ENCODE measurements at regions not wholly inside any gene's neighbourhood (a gene's known extent, or its start where the extent isn't known, plus 50 kb on each side); places are given as distances from the start of the nearest gene placed in this dataset.

GRCh38 chr12:124497039-124497438 is 70.4 kb downstream of the NCOR2 start:
- H3K4me3 Mint-ChIP-seq = no peak overlapping the region
- no peaks in the 10 kb centered on the region for H3K9me3 Mint-ChIP-seq
- no peak overlapping the region for H3K27ac Mint-ChIP-seq
- H3K36me3 Mint-ChIP-seq = no peaks in the 10 kb centered on the region
- H3K4me1 Mint-ChIP-seq = peaks cover 26 to 41% (median 41%) of the 10 kb centered on the region in 3 donors
- H3K27me3 Mint-ChIP-seq = no peaks in the 10 kb centered on the region

DNA sequence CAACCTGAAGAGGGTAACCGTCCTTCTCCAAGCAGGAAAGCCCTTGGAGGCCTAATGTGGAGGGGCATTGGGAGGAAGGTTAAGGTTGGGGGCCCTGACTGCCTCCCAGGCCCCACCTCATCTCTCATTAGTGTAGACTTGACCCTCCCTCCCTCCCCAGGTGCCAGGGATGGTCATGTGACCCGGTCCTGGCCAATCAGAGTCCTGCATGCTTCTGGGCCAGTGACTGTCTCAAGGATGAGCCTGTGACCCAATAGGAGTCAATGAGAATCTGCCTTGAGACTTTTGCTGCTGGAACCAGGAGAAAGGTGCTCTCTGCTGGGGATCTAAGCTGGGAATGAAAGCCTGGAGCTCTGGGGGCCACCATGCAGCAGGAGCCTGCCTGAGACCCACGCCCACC is 70.8 kb downstream of the NCOR2 start:
- Mint-ChIP-seq H3K27ac (no peak overlapping the region), H3K4me3 (no peak overlapping the region)

GRCh38 chr12:124495194-124495983 is 72.0 kb downstream of the NCOR2 start:
- H3K4me3 Mint-ChIP-seq = peak overlapping the region in 1 of 4 donors; percentile 39
- peak overlapping the region in 1 of 3 donors; percentile 81 for H3K27ac Mint-ChIP-seq

More for the DNA sequence above, 70.8 kb downstream of the NCOR2 start:
- no peaks in the 10 kb centered on the region for H3K36me3 Mint-ChIP-seq
- H3K4me1 Mint-ChIP-seq = peaks cover 26 to 44% (median 40%) of the 10 kb centered on the region in 3 donors
- H3K9me3 Mint-ChIP-seq = no peaks in the 10 kb centered on the region
- no peaks in the 10 kb centered on the region for H3K27me3 Mint-ChIP-seq

DNA sequence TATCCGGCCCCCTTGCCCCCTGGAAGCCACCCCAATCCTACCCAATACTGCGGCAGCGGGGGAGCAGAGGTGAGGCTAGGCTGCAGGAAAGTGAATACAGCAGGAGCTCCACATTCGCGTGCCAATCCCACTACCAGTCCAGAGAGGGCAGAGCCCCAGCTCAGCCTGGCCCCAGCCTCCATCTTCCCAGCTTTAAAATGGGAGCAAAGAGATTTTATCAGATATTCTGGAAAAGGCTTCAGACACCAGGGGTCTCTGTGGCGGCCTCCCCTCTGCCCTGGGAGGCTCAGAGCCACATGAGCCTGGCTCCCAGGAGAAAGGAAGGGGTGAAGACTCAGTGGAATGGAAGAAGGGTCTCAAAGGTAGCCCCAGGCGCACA is 72.7 kb downstream of the NCOR2 start:
- Mint-ChIP-seq H3K9me3 (no peaks in the 10 kb centered on the region), H3K27me3 (no peaks in the 10 kb centered on the region), H3K36me3 (peaks cover 2% of the 10 kb centered on the region), H3K27ac (peak overlapping the region in 1 of 3 donors; percentile 81), H3K4me3 (peak overlapping the region in 1 of 4 donors; percentile 79), H3K4me1 (peaks cover 28 to 48% (median 40%) of the 10 kb centered on the region in 3 donors)

More at GRCh38 chr12:124495194-124495983, 72.0 kb downstream of the NCOR2 start:
- H3K4me1 Mint-ChIP-seq = peaks cover 26 to 48% (median 40%) of the 10 kb centered on the region in 3 donors
- no peaks in the 10 kb centered on the region for H3K9me3 Mint-ChIP-seq
- no peaks in the 10 kb centered on the region for H3K27me3 Mint-ChIP-seq
- H3K36me3 Mint-ChIP-seq = no peaks in the 10 kb centered on the region

- peaks cover 2% of the 10 kb centered on the region for H3K36me3 Mint-ChIP-seq
- H3K27ac Mint-ChIP-seq = peak overlapping the region; percentile 30 to 87 (median 81)
- H3K4me3 Mint-ChIP-seq = peak overlapping the region in 3 of 4 donors; percentile 55 to 92 (median 79)
- no peaks in the 10 kb centered on the region for H3K9me3 Mint-ChIP-seq
- H3K27me3 Mint-ChIP-seq = no peaks in the 10 kb centered on the region
- peaks cover 30 to 48% (median 39%) of the 10 kb centered on the region in 3 donors for H3K4me1 Mint-ChIP-seq
Measured at GRCh38 chr12:124493809-124494750, 73.3 kb downstream of the NCOR2 start.

DNA sequence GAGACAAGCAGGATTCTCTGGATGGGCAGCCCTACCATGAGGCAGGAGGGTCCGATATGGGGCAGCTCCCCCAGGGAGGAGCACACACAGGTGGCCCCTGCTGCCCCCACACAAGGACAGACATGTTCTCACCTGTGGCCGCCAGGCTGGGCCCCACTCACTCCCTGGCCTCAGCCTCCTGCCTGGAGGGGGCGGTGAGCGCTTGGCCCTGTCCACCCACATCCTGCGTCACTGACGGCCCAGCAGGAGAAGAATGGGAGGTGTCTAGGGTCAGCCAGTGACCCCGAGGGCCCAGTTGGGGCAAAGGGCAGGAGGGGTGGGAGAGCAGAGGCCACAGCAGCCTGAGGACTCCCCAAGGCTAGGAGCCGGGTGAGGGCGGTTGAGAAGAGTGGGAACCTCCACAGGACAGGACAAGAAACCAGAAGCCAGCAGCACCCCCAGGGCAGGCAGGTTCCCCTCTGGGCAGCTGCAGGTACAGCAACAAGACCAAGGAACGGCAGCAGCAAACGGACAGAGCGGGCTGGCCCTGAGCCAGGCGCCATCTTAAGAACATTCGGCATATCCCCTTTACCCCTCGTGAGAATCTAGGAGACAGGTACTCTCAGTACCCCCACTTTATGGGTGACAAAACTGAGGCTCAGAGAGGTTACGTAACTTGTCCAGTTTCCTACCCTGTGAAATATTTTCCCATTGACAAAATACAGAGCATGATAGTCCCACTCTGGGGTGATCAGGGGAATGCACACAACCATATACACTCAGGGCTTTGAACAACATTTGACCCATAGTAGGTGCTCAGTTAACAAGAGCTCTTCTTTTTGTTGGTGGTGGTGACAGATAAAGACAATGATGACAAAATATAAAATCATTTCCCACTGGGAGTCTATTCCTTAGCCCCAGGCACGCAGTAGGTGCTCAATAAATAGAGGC is 74.3 kb downstream of the NCOR2 start:
- H3K4me3 Mint-ChIP-seq = peak overlapping the region in 2 of 4 donors; percentile 57 to 92
- peaks cover 2% of the 10 kb centered on the region for H3K36me3 Mint-ChIP-seq
- no peaks in the 10 kb centered on the region for H3K9me3 Mint-ChIP-seq
- peaks cover 23 to 40% (median 34%) of the 10 kb centered on the region in 3 donors for H3K4me1 Mint-ChIP-seq
- no peaks in the 10 kb centered on the region for H3K27me3 Mint-ChIP-seq
- peak overlapping the region in 2 of 3 donors; percentile 30 to 86 for H3K27ac Mint-ChIP-seq

GRCh38 chr12:124491856-124492420 is 75.5 kb downstream of the NCOR2 start:
- Mint-ChIP-seq H3K27ac (no peak overlapping the region), H3K4me1 (peaks cover 19 to 36% (median 35%) of the 10 kb centered on the region in 3 donors), H3K4me3 (peak overlapping the region in 1 of 4 donors; percentile 17), H3K27me3 (no peaks in the 10 kb centered on the region), H3K36me3 (peaks cover 2% of the 10 kb centered on the region), H3K9me3 (no peaks in the 10 kb centered on the region)

DNA sequence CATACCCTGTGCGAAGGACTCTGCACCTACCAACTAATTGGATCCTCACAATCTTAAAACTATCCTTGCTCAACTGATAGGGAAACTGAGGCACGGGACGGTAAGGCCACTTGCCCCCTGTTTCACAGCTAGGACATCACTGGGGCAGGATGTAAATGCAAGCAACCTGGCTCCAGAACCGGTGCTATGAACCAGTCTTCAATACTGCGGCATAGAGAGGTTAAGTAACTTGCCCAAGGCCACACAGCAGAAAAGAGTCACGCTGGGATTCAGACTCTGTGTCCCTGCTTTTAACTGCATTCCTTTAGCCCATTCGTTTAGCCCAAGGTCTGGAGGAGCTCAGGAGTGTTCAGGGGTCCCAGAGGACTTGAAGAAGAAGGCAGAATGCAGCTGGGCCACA is 76.1 kb downstream of the NCOR2 start:
- no peaks in the 10 kb centered on the region for H3K27me3 Mint-ChIP-seq
- peaks cover 19 to 34% (median 31%) of the 10 kb centered on the region in 3 donors for H3K4me1 Mint-ChIP-seq
- H3K9me3 Mint-ChIP-seq = no peaks in the 10 kb centered on the region
- H3K36me3 Mint-ChIP-seq = peaks cover 2% of the 10 kb centered on the region
- peak overlapping the region in 1 of 3 donors; percentile 32 for H3K27ac Mint-ChIP-seq
- H3K4me3 Mint-ChIP-seq = no peak overlapping the region

GRCh38 chr12:124490584-124491305 is 76.7 kb downstream of the NCOR2 start:
- H3K27ac Mint-ChIP-seq = peak overlapping the region in 1 of 3 donors; percentile 32
- peaks cover 19 to 32% (median 31%) of the 10 kb centered on the region in 3 donors for H3K4me1 Mint-ChIP-seq
- H3K9me3 Mint-ChIP-seq = no peaks in the 10 kb centered on the region
- H3K27me3 Mint-ChIP-seq = no peaks in the 10 kb centered on the region
- H3K36me3 Mint-ChIP-seq = peaks cover 2% of the 10 kb centered on the region
- H3K4me3 Mint-ChIP-seq = no peak overlapping the region

DNA sequence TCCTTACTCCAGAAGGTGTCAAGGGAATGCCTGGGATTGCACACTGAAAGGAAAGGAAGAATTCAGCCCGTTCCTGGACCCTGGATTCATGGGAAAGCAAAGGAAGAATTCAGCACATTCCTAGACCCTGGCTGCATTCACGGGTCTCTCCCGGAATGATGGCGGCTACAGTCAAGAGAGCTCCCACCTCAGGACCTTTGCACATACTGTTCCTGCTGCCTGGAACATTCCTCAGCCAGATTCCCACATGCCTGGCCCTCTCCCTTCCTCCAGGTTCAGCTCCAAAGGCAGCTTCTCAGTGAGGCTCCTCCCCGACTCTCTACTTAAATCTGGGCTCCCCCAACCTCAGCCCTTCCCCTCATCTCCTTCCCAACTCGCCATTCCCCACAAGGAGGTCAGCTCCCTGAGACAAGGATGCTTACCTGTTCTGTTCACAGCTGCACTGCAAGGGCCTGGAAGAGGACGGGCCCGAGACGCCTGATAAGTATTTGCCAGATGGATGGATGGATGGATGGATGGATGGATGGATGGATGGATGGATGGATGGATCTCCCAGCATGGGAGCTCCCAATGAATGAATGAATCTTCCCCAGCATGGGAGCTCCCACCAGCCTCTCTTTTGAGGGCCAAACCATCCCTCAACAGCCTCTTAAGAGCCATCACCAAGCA is 77.4 kb downstream of the NCOR2 start:
- peak overlapping the region in 1 of 3 donors; percentile 32 for H3K27ac Mint-ChIP-seq
- no peaks in the 10 kb centered on the region for H3K9me3 Mint-ChIP-seq
- no peak overlapping the region for H3K4me3 Mint-ChIP-seq
- peaks cover 2% of the 10 kb centered on the region for H3K36me3 Mint-ChIP-seq
- peaks cover 20 to 30% (median 29%) of the 10 kb centered on the region in 3 donors for H3K4me1 Mint-ChIP-seq
- no peaks in the 10 kb centered on the region for H3K27me3 Mint-ChIP-seq

DNA sequence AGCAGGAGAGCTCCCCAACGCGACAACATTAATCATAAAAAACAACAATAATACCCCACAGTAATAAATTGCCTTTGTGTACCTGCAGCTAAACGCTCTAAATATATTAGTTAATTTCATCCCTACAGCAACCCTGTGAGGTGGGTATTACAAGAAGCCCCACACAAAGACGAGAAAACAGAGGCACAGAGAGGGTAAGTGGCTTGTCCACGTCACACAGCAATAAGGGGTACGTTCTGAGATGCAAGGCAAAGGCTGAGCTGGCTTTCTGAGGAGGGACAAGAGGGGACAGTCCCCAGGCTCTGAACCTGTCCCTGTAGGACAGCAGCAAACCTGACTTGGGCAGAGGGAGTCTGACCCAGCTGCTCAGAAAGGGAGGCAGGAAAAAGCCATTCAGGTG is 78.2 kb downstream of the NCOR2 start:
- no peak overlapping the region for H3K27ac Mint-ChIP-seq

GRCh38 chr12:124488520-124488919 is 78.9 kb downstream of the NCOR2 start:
- peaks cover 13 to 23% (median 21%) of the 10 kb centered on the region in 3 donors for H3K4me1 Mint-ChIP-seq
- no peak overlapping the region for H3K27ac Mint-ChIP-seq
- peaks cover 2% of the 10 kb centered on the region for H3K36me3 Mint-ChIP-seq
- no peak overlapping the region for H3K4me3 Mint-ChIP-seq
- H3K9me3 Mint-ChIP-seq = peaks cover 0 to 2% (median 0%) of the 10 kb centered on the region in 3 donors
- no peaks in the 10 kb centered on the region for H3K27me3 Mint-ChIP-seq

More for the DNA sequence above, 78.2 kb downstream of the NCOR2 start:
- Mint-ChIP-seq H3K9me3 (peaks cover 0 to 2% (median 0%) of the 10 kb centered on the region in 3 donors), H3K36me3 (peaks cover 2% of the 10 kb centered on the region), H3K27me3 (no peaks in the 10 kb centered on the region), H3K4me3 (no peak overlapping the region), H3K4me1 (peaks cover 20 to 28% (median 28%) of the 10 kb centered on the region in 3 donors)

DNA sequence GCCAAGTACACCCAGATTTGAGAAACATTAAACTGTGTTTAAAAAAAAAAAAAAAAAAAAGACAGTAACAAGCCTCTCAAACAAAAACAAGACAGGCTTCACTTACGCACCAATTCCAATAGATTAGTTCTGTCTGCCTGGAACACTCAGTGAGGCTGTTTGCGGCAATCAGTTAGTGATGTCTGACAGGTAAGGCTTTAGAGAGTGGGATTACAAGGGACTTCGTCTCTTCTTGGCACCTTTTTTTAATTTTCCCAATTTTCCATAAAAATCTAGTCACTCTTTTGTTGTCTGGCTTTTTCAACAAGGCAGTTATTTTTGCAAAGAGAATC is 79.6 kb downstream of the NCOR2 start:
- Mint-ChIP-seq H3K27me3 (no peaks in the 10 kb centered on the region), H3K4me1 (peaks cover 10 to 20% (median 18%) of the 10 kb centered on the region in 3 donors), H3K36me3 (peaks cover 2% of the 10 kb centered on the region), H3K4me3 (no peak overlapping the region), H3K27ac (peak overlapping the region in 1 of 3 donors; percentile 26), H3K9me3 (peaks cover 0 to 2% (median 0%) of the 10 kb centered on the region in 3 donors)
